Lung microvascular endothelial cell (primary cell): ENCODE measurements at regions not wholly inside any gene's neighbourhood (a gene's known extent, or its start where the extent isn't known, plus 50 kb on each side); places are given as distances from the start of the nearest gene placed in this dataset.
A peak's percentile ranks its signal among the peaks of the same experiment; 100 is the strongest.
"Not testable (repeated sequence)": the region's sequence is repeated elsewhere in the genome, so short reads cannot be mapped to it uniquely, and the experiment has no call there.

Experiments
- DNase-seq, 2 donors: peaks; one replicate each; pipeline versions ENCODE4 v3.0.0 to v3.0.0-alpha.2; 2010; ENCODE audit warnings: low read depth in 2 of 2

DNA sequence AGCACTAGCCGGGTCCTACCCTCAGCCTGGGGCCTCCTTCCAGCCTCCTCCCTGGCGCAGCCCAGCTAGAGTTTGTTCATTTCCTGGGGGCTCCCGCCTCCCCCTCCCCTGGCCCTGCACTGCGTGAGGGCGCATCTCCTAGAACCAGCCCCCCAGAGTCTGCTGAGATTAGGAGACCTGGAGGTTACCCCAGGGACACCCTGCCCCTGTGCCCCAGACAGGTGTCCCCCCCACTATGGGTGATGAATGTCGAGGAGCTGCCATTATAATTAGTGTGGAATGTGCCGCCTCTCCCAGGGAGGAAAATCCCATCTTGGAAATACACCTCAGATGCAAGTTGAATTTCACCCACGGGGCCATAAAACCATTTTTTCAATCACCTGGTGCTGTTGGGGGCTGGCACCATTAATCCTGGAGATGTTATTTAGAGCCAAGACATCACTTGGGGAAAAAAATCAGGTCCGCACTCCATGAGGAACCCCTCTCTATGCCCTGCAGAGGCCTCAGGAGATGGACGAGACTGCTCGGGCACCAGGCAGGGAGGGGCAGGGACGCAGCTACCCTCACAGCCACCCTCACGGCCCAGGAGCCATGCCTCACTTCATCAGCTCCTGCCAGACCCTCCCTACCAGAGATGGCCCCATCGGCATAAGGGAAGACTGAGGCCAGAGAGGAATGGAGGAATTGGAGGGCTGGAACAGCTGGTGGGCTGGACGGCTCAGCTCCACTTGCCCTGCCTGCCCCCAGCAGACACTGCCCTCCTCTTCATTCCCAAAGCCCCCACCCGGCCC is 197.5 kb downstream of the IGLL1 start:
- no peak for DNase-seq

DNA sequence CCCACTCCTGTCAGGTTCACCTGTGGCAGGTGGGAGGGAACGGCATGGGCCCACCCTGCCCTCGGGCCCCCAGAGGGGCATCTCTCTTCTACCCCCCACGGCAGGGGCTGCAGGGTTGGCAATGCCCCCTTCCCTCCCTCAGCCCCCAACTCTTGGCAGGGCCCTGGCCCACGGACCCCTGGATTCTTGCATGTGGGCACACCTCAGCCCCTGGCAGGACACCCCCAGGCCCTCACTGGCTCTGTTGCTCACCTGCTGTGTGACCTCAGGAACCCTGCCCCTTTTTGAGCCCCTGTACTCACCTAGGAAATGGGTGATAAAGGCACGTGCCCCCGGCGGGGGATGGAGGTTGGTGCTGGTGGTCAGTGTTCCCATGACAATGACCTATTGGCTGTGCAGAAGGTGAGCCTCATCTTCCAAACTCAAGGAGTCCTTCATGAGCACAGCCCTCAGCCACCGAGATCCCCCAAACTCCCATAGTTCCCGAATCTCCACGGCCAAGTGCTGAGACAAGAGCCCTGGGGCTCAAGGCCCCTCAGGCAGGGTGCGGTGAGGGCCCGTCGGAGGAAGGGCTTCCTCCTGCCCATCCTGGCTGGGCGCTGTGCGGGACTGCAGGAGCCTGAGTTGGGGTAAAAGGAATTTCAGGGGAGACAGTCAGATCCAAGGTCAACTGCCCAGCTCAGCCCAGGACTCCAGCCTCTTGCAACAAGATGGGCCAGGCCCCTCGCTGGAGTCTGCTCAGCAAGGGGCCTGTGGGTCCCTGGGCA is 198.2 kb downstream of the IGLL1 start:
- DNase-seq: no peak

DNA sequence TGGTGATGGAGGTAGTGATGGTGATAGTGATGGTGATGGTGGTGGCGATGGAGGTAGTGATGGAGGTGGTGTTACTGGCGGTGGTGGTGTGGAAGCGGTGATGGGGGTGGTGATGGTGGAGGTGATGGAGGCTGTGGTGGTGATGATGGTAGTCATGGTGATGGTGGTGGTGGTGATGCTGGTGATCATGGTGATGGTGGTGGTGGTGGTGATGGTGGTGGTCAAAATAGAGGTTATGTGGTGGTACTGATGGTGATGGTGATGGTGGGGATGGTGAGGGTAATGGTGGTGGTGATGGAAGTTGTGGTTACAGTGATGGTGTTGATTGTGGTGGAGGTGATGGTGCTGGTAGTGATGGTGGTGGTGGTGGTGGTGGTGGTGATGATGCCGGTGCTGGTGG is 199.2 kb downstream of the IGLL1 start:
- DNase-seq: no peak

DNA sequence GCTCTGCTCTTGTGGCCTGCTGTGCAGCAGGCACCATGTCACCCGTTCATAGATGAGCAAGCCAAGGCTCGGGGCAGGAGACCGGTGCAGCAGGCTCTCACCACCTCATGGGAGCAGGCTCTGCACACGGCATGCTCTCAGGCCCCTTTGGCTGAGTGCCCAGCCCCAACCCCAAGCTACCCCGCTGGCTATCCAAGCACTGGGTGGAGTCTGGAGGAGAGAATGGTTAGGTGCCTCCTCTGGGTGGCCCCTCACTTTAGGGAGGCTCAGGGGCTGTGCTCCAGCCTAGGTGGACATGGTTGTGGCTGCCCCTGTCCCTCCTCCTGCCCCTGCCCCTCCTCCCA is 199.9 kb downstream of the IGLL1 start:
- no peak for DNase-seq

DNA sequence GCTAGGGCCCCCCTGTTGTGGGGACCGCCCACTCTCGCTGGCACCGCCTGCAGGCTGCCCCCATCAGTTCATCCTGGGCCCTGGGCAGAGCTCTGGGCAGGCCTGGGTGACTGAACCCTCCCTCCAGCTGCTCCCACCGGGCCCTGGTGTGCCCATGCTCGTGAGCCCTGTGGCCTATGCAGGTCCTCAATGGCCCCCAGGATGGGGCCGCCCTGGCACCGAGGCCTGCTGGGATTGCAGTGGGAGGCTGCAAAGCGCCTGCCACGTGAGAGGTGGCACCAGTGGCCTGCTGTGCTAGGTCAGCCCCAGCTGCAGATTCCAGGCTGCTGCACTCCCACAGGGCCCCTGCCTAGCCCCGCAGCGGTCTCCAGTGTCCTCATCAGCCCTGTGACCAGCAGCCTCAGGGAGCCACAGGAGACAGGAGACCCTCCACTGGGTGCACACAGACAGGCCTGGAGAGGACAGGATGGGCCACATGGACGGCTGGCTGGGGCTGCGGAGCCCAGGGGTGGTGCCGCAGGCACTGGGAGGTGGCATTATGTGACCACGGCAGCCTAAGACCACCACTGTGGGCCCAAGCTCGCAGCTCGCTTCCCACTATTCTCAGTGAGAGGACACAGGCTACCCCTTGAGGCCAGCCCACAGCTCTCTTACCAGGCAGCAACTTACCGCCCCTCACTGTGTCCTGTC is 199.4 kb downstream of the BCR start:
- DNase-seq: not testable (repeated sequence)

DNA sequence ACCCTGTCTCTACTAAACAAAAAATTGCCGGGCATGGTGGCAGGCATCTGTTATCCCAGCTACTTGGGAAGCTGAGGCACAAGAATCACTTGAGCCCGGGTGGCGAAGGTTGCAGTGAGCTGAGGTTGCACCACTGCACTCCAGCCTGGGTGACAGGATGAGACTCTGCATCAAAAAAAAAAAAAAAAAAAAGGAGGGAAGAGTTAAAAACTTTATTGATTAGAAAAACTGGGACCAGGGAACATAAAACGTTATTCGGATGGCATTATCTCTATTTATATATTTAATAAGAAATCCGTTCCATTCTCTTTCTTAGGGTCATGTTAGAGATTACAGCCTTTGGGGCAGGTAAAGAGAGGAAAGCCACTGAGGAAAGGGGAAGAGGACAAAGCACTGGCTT is 197.5 kb downstream of the BCR start:
- no peak for DNase-seq

DNA sequence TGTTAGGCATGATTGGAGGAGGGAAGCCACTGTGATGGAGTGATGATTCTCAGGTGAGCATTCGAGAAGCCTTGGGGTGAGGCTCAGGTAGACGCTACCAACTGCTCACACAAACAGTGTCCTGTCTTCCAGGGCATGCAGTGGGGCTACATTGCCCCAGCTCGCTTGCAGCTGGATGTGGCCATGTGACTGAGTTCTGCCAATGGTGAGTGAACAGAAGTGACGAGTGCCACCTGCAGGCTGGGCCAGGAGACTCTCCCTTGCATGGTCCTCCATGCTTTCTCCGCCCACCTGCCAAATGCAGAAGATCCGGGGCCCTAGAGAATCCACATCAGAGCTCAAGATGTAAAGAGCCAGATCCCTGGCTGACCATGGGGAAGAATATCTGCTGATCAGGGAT is 195.9 kb downstream of the BCR start:
- DNase-seq: peak; percentile 23 to 59

DNA sequence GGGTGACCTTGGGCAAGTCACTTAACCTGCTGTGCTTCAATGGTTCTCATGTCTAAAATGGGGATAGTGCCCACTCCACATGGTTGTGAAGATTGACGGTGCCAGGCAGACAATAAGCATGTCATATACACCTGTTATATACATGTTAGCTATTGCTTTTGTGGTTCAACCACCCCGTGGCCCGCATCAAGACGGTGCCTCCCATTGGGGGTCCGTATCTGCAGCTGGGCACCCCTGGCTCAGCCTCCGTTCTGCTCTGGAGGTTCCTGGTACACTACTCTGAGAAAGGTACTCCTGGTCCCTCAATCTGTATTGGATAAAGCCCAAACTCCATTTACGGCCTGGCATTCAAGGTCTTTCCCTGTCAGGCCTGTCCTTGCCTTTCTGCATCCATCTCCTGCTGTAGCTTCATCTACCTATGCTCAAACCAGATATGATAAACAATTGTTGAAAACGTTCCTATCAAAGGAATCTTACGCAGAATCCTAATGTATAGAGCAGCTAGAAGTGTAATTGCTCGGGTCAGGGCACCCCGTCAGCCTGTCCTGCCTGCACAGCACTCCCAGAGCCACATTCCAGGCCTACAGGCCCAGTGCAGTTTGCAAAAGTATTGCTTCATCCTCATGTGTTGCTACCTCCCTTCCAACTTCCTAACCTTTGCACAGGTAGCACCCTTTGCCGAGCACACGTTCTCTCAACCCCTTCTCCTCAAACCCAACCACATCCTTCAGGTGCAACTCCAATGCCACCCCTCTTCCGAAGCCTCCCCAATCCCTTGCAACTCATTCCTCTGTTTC is 194.9 kb downstream of the BCR start:
- no peak for DNase-seq

DNA sequence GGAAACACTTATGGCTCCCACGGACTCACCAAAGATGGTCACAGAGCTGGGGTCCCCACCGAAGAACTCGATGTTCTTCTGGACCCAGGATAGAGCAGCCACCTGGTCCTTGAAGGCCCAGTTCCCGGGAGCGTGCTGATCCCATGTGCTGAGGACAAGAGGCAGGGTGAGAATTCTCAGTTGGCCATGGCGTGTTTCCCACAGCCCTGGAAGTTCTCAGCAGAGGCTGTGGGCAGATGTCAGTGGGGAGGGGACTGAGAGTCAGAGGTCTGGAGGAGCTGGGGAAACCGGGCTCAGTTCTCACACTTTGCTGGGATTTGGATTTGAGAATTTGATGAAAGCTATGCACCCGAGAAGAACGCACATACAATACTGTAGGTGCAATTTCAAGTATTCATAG is 193.3 kb downstream of the BCR start:
- no peak for DNase-seq

DNA sequence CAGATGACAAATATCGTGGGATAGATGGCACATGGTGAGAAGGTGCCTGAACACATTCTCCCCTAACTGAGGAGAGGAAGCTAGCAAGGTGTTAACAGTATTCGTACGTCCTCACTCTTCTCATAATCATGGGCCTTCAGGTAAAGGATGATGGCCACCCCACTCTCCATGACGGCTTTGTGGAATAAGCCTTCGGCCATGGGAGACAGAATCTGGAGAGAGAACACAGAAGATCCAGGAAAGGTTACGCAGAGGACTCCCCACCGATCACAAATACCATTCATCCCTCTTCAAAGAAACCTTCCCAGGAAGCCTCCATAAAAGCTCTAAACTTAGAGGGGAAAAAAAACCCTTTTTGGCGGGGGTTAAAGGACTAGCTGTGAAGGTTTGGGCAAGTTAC is 189.9 kb downstream of the BCR start:
- DNase-seq: no peak

DNA sequence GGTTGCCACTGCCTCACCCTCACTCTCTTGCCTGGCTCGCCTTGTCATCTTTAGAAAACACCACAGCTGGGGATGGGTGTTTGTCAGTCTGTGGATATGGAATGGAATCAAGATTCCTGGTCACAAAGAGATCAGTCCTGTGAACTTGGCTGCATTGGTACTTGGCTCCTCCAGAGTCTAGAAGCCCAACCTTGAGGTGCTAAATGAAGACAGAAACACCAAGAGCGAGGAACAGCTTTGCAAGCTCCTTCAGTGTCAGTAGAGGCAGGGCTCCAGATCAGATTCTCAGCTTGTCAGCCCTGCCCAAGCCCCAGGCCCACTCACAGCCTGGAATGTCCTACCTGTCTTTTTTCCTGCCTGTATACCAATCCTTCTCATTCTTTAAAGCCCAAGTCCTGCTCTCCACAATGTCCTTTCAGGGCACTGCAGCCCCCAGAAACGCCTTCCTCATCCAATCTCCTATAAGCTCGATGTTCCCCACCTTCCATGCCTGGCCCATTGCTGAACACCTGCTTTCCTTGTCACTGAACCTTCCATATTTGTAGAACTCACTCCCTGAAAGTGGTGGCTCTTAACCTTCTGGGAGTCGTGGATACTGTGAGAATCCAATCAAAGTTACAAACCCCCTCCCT is 188.9 kb downstream of the BCR start:
- DNase-seq: no peak
